ENCODE measurements at regions not wholly inside any gene's neighbourhood (a gene's known extent, or its start where the extent isn't known, plus 50 kb on each side); places are given as distances from the start of the nearest gene placed in this dataset.
"Not testable (repeated sequence)": the region's sequence is repeated elsewhere in the genome, so short reads cannot be mapped to it uniquely, and the experiment has no call there.

DNA sequence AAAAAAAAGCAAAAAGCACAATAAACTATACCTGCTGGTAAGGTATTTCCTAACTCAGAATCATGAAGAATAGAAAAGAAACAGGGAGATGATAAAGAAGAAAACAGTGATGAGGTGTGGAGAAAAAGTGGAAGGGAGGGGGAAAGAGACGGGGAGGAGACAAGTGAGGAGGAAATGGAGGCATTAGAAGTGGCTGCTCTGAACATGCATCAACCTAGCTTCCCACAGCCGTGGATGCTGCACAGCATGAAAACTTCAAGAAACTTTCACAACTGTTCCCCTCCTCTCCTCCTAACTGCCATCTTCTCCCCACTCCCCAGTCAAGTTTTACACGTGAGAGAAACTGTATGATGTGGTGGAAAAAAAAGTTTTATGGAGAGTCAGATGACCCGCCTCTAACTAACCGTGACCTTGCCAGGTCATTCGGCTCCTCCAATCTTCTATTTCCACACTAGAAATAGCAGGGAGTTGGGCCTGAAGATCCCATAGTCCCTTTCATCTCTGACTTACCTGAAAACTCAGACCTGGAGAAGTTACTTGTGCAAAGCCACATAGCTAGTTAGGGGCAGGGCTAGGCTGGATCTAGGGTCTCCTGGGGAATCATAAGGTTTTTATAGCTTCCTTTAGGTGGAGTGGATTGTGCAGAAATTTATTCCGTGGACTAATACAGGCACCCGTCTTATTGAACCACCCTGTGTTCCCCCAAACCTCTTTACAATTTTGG, 461.9 kb downstream of the KLF5 start:
- Histone ChIP-seq H3K36me3 (ENCODE audit: control insufficient read depth, insufficient read depth, low read length, severe bottlenecking) (no peaks in the 10 kb centered on the region), H3K27me3 (replicated peaks; ENCODE audit: control insufficient read depth, insufficient read depth, low read length) (no peaks in the 10 kb centered on the region), H3K9ac (ENCODE audit: low read length) (no peak overlapping the region), H3K4me1 (ENCODE audit: control insufficient read depth, insufficient read depth, low read length) (no peaks in the 10 kb centered on the region), H3K4me3 (ENCODE audit: low read length) (no peak overlapping the region), H3K9me3 (ENCODE audit: control insufficient read depth, low read length) (no peaks in the 10 kb centered on the region)
- DNase-seq (ENCODE audit: low read depth) = no peak

DNA sequence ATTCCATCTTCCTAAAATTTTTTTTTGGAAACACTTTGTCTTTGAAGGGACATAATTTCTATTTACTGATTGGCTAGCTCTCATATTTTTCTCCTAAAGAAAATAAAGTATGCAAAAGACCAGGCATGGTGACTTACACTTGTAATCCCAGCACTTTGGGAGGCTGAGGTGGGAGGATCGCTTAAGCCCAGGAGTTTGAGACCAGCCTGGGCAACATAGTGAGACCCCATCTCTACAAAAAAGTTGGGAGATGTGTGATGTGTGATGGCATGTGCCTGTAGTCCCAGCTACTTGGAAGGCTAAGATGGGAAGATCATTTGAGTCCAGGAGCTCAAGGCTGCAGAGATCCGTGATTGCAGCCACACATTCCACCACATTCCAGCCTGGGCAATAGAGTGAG, 461.3 kb downstream of the KLF5 start:
- H3K27me3 ChIP-seq (replicated peaks; ENCODE audit: control insufficient read depth, insufficient read depth, low read length); DNase-seq (ENCODE audit: low read depth); H3K4me3 ChIP-seq (ENCODE audit: low read length); H3K9ac ChIP-seq (ENCODE audit: low read length); H3K4me1 ChIP-seq (ENCODE audit: control insufficient read depth, insufficient read depth, low read length); H3K36me3 ChIP-seq (ENCODE audit: control insufficient read depth, insufficient read depth, low read length, severe bottlenecking); H3K9me3 ChIP-seq (ENCODE audit: control insufficient read depth, low read length): not testable (repeated sequence)

DNA sequence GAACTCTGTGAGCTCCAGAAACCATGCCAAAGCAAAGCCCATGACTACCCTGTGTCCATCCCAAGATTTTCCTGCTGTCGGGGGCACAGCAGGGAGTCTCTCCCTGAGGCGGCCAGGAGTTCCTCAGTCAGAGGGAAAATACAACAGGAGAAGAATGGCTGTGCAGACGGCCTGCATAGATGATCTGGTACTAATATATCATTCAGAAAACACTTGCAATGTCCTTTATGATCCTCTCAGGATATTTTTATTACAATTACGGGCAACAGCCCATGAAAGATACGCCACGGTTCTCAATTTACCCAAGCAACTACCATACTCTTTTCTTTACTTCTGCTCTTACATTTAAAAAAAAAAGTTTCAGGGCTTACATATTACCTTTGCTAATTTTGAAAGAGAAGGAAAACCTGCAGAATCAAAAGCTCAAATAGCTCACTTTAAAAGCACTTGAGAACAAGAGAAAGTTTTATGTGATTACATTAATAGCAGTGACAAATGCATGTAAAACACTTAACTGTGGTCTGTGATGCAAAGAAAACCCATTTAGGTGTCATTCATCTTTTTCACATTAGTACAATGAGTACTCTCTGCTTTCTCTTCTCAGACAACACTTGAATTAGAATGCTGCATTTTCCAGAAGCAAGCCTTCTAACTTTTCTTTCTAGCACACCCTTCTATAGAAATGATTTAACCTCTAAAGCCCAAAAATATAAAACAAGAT, 460.8 kb downstream of the KLF5 start:
- H3K9ac ChIP-seq (ENCODE audit: low read length) = no peak overlapping the region
- no peak overlapping the region for H3K4me3 ChIP-seq (ENCODE audit: low read length)
- H3K9me3 ChIP-seq (ENCODE audit: control insufficient read depth, low read length) = no peaks in the 10 kb centered on the region
- no peaks in the 10 kb centered on the region for H3K36me3 ChIP-seq (ENCODE audit: control insufficient read depth, insufficient read depth, low read length, severe bottlenecking)
- no peak for DNase-seq (ENCODE audit: low read depth)
- no peaks in the 10 kb centered on the region for H3K27me3 ChIP-seq (replicated peaks; ENCODE audit: control insufficient read depth, insufficient read depth, low read length)
- H3K4me1 ChIP-seq (ENCODE audit: control insufficient read depth, insufficient read depth, low read length) = no peaks in the 10 kb centered on the region

DNA sequence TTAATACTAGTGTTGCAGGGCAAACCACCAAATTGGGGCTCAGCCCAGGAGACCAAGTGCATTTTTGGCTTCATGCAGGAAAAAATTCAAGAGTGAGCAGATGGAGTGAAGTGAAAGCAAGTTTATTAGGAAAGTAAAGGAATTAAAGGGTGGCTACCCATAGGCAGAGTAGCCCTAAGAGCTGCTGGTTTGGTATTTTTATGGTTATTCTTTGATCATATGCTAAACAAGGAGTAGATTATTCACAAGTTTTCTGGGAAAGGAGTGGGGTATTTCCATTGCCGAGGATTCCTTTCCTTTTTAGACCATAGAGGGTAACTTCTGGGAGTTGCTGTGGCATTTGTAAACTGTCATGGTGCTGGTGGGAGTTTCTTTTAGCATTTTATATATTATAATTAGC, 459.0 kb downstream of the KLF5 start:
- no peaks in the 10 kb centered on the region for H3K27me3 ChIP-seq (replicated peaks; ENCODE audit: control insufficient read depth, insufficient read depth, low read length)
- no peak for DNase-seq (ENCODE audit: low read depth)
- H3K4me1 ChIP-seq (ENCODE audit: control insufficient read depth, insufficient read depth, low read length) = no peaks in the 10 kb centered on the region
- H3K9me3 ChIP-seq (ENCODE audit: control insufficient read depth, low read length) = no peaks in the 10 kb centered on the region
- H3K4me3 ChIP-seq (ENCODE audit: low read length) = no peak overlapping the region
- no peaks in the 10 kb centered on the region for H3K36me3 ChIP-seq (ENCODE audit: control insufficient read depth, insufficient read depth, low read length, severe bottlenecking)
- no peak overlapping the region for H3K9ac ChIP-seq (ENCODE audit: low read length)

DNA sequence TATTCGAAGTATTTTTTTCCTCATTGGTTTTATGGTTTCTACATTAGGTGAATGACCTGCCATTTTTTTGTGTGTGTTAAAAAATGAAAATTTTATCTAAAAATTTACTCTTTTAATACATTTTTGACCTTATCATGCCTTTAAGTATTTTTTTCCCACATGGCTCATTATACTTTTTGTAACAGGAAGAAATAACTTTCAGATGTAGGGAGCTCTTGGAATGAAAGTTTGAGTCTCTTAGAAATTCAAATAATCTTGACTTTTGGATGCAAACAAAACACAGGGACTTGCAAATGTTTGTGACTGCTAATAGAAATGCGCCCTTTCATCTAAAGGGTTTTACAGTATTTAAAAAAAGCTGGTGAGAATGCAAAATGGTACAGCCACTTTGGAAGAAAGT, 457.9 kb downstream of the KLF5 start:
- no peak overlapping the region for H3K9ac ChIP-seq (ENCODE audit: low read length)
- no peaks in the 10 kb centered on the region for H3K36me3 ChIP-seq (ENCODE audit: control insufficient read depth, insufficient read depth, low read length, severe bottlenecking)
- H3K9me3 ChIP-seq (ENCODE audit: control insufficient read depth, low read length) = no peaks in the 10 kb centered on the region
- no peak overlapping the region for H3K4me3 ChIP-seq (ENCODE audit: low read length)
- H3K27me3 ChIP-seq (replicated peaks; ENCODE audit: control insufficient read depth, insufficient read depth, low read length) = no peaks in the 10 kb centered on the region
- no peak for DNase-seq (ENCODE audit: low read depth)
- H3K4me1 ChIP-seq (ENCODE audit: control insufficient read depth, insufficient read depth, low read length) = no peaks in the 10 kb centered on the region

DNA sequence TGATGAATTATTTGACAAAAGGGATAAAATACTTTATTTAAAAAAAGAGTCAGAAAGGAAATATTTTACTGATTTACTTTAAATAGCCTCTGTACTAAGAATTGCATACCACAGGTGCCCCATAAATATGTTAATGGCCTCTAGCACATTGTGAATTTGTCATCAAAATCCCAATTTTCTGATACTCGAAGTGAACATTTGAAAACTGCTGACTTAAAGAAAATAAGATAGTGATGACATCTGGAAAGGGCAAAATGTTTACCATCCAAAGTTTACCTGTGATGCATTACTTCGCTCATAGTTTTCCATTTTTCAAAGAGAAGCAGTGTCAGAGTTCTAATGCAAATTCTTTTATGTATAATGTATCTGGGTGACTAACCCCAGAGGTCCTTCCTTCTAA, 455.4 kb downstream of the KLF5 start:
- H3K4me1 ChIP-seq (ENCODE audit: control insufficient read depth, insufficient read depth, low read length) = no peaks in the 10 kb centered on the region
- no peaks in the 10 kb centered on the region for H3K36me3 ChIP-seq (ENCODE audit: control insufficient read depth, insufficient read depth, low read length, severe bottlenecking)
- H3K9ac ChIP-seq (ENCODE audit: low read length) = no peak overlapping the region
- no peak overlapping the region for H3K4me3 ChIP-seq (ENCODE audit: low read length)
- H3K27me3 ChIP-seq (replicated peaks; ENCODE audit: control insufficient read depth, insufficient read depth, low read length) = no peaks in the 10 kb centered on the region
- H3K9me3 ChIP-seq (ENCODE audit: control insufficient read depth, low read length) = no peaks in the 10 kb centered on the region
- no peak for DNase-seq (ENCODE audit: low read depth)

DNA sequence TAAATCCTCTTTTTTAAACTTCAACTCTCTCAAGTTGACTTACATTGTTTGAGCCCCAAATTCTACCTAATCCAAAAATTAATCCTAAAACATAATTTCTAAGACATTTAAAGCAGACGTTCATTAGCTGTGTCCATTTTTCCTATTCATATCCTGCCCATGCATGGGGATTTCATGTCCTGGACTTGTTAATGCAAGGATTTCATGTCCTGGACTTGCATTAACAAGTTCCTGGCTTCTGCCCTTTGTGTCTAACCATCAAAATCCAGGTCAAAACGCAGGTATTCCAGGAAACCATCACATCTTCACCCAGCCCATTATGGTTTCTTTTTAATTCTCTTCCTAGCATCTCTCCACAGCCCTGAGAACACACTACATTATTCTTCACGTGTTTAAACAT, 454.9 kb downstream of the KLF5 start:
- Histone ChIP-seq H3K36me3 (ENCODE audit: control insufficient read depth, insufficient read depth, low read length, severe bottlenecking) (no peaks in the 10 kb centered on the region), H3K27me3 (replicated peaks; ENCODE audit: control insufficient read depth, insufficient read depth, low read length) (no peaks in the 10 kb centered on the region), H3K9me3 (ENCODE audit: control insufficient read depth, low read length) (no peaks in the 10 kb centered on the region), H3K4me3 (ENCODE audit: low read length) (no peak overlapping the region), H3K9ac (ENCODE audit: low read length) (no peak overlapping the region), H3K4me1 (ENCODE audit: control insufficient read depth, insufficient read depth, low read length) (no peaks in the 10 kb centered on the region)
- no peak for DNase-seq (ENCODE audit: low read depth)

DNA sequence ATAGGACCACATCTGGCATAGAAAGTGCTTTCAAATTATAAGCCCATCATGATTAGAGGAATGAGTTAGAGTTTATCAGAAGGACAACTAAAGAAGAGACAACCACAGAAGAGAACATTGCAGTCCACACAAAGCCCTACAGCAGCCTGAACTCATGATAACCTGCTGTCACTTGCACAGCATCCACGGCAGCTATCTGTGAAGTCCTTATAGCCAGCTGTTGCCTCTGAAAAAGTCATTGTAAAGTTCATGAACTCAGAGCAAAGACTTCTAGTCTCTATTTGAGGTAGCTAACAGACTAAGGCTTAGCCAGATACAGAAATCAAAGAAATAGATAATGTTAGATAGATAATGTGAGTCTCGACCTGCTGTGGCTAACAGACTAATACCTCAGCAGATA, 450.0 kb downstream of the KLF5 start:
- H3K9me3 ChIP-seq (ENCODE audit: control insufficient read depth, low read length) = no peaks in the 10 kb centered on the region
- DNase-seq (ENCODE audit: low read depth) = no peak

DNA sequence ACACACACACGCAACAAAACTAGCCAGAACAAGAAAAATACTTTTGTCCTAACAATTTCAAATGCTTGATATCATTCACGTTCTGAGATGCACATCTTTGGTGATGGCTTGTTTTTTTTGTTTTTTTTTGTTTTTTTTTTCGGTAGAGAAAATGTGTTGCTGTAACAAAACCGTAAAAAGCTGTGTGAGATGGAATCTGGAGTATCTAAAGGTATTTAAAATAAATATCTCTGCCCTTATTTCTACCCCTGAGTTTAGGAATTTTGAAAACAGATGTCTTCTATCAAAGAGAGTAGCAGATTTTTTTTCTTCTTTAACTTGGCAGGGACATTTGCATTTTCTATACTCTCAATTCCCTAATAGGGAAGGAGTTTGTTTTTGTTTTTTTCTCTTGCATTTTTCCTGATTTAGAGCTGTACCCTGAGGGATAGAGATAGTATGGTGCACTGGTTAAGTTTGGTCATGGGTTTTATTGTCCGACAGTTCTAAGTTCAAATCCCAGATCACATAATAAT, 446.6 kb downstream of the KLF5 start:
- Histone ChIP-seq H3K9ac (ENCODE audit: low read length) (no peak overlapping the region), H3K27me3 (replicated peaks; ENCODE audit: control insufficient read depth, insufficient read depth, low read length) (no peaks in the 10 kb centered on the region), H3K9me3 (ENCODE audit: control insufficient read depth, low read length) (no peaks in the 10 kb centered on the region), H3K4me3 (ENCODE audit: low read length) (no peak overlapping the region), H3K36me3 (ENCODE audit: control insufficient read depth, insufficient read depth, low read length, severe bottlenecking) (no peaks in the 10 kb centered on the region), H3K4me1 (ENCODE audit: control insufficient read depth, insufficient read depth, low read length) (no peaks in the 10 kb centered on the region)
- peak; percentile 74 for DNase-seq (ENCODE audit: low read depth)

More for the DNA sequence above, 450.0 kb downstream of the KLF5 start:
- H3K27me3 ChIP-seq (replicated peaks; ENCODE audit: control insufficient read depth, insufficient read depth, low read length) = no peaks in the 10 kb centered on the region
- no peaks in the 10 kb centered on the region for H3K4me1 ChIP-seq (ENCODE audit: control insufficient read depth, insufficient read depth, low read length)
- H3K4me3 ChIP-seq (ENCODE audit: low read length) = no peak overlapping the region
- no peak overlapping the region for H3K9ac ChIP-seq (ENCODE audit: low read length)
- H3K36me3 ChIP-seq (ENCODE audit: control insufficient read depth, insufficient read depth, low read length, severe bottlenecking) = no peaks in the 10 kb centered on the region

DNA sequence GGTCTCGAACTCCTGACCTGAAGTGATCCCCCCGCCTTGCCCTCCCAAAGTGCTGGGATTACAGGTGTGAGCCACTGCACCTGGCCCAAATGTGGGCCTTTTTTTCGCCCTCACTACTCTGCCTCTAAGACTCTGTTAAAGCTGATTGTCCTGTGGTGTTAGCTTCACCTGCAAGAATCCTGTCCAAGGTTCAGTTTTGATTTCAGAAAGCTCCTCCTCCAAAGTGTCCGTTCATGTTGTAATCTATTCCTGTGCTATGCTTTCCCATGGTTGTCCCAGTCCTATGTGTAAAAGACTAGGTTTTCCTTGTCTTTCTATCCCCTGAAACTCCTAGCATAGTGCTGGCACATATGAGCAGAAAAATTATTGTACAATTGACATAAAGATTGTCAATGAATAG, 440.9 kb downstream of the KLF5 start:
- DNase-seq (ENCODE audit: low read depth) = no peak
- Histone ChIP-seq H3K9ac (ENCODE audit: low read length) (no peak overlapping the region), H3K27me3 (replicated peaks; ENCODE audit: control insufficient read depth, insufficient read depth, low read length) (no peaks in the 10 kb centered on the region)

DNA sequence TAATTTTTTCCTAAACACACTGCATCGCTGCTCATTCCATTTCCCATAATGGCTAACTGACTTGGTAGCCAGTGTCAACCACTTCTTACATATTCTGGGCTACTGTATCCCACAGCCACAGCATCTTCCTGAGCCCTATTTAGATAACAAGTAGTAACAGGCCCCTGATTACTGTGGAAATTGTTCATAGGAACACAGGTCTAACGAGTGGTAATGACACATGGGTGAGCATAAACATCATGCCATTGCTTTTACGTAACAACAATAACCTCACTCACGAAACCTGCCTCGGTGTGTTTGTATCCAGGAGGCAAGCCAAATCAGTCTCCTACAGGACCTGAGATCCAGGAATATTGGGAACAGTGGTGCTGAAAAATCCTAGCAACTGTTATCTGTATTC, 438.6 kb downstream of the KLF5 start:
- Histone ChIP-seq H3K4me1 (ENCODE audit: control insufficient read depth, insufficient read depth, low read length) (no peaks in the 10 kb centered on the region), H3K36me3 (ENCODE audit: control insufficient read depth, insufficient read depth, low read length, severe bottlenecking) (no peaks in the 10 kb centered on the region), H3K4me3 (ENCODE audit: low read length) (no peak overlapping the region), H3K27me3 (replicated peaks; ENCODE audit: control insufficient read depth, insufficient read depth, low read length) (no peaks in the 10 kb centered on the region), H3K9me3 (ENCODE audit: control insufficient read depth, low read length) (no peaks in the 10 kb centered on the region), H3K9ac (ENCODE audit: low read length) (no peak overlapping the region)
- DNase-seq (ENCODE audit: low read depth) = no peak

More for the DNA sequence above, 440.9 kb downstream of the KLF5 start:
- Histone ChIP-seq H3K4me1 (ENCODE audit: control insufficient read depth, insufficient read depth, low read length) (no peaks in the 10 kb centered on the region), H3K36me3 (ENCODE audit: control insufficient read depth, insufficient read depth, low read length, severe bottlenecking) (no peaks in the 10 kb centered on the region), H3K9me3 (ENCODE audit: control insufficient read depth, low read length) (no peaks in the 10 kb centered on the region), H3K4me3 (ENCODE audit: low read length) (no peak overlapping the region)
